Colon (tissue), 2 donors: ENCODE measurements at regions not wholly inside any gene's neighbourhood (a gene's known extent, or its start where the extent isn't known, plus 50 kb on each side); places are given as distances from the start of the nearest gene placed in this dataset.

Source experiments
- FAIRE-seq: peaks from 2 replicates; lab custom pipeline; 2012; peaks lifted over from hg19 to GRCh38; lab: Jason Lieb, UNC
- donor health status: control.
- donor health status: control.

DNA sequence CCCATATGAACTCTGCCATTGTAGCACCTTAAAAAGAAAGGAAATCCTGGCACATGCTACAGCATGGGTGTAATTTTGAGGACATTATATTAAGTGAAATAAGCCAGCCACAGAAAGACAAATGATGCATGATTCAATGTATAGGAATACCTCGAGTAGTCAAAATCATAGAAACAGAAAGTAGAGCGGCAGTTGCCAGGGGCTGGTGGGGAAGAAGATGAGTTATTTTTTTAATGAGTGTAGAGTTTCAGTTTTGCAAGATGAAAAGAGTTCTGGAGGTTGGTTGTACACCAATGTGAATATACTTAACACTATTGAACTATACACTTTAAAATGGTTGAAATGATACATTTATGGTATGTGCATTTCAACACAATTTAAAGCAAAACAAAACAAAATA is 133.0 kb downstream of the ZDHHC21 start:
- no peak for FAIRE-seq

DNA sequence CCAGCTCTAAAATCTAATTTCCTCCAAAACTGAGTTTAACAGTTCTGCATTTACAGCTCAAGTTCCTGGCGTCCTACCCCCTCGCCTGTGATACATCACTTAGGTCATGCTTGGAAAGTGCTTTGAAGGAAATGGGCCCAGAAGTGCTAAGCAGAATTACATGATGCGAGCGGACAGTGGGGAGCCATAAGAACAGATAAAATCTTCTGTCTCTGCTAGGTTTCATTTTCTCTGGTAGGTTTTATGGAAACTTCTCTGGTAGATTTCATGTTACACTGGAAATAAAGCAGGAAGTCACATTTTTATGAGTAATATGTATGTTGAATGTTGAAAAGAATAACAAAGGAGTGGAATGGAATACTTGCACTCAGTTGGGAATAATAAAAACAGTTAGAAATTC is 138.3 kb downstream of the ZDHHC21 start:
- no peak for FAIRE-seq

DNA sequence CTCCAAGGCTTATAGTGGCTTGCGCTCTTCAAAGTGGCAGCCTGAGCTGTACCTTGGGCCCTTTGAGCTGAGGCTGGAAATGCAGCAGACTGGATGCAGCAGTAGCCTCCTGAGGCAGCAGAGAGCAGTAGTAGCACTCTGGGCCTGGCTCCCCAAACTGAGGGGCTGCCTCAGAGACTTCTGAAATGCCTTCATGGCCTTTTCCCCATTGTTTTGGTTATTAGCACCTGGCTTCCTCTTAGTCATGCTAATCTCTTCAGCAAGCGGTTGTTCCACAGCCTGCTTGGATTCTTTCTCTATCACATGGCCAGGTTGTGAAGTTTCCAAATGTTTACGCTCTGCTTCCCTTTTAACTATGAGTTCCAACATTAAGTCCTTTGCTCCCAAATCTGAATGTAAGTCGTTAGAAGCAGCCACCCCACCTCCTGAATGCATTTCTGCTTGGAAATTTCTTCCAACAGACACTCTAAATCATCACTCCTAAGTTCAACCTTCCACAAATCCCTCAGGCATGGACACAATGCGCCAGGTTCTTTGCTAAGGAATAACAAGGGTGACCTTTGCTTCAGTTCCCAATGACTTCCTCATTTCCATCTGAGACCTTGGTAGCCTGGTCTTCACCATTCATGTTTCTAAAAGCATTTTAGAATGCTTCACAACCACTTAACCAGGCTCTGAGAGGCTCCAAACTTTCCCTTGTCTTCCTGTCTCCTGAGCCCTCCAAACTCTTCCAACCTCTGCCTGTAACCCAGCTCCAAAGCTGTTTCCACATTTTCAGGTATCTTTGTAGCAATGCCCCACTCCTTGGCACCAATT is 145.8 kb downstream of the ZDHHC21 start:
- FAIRE-seq = no peak

DNA sequence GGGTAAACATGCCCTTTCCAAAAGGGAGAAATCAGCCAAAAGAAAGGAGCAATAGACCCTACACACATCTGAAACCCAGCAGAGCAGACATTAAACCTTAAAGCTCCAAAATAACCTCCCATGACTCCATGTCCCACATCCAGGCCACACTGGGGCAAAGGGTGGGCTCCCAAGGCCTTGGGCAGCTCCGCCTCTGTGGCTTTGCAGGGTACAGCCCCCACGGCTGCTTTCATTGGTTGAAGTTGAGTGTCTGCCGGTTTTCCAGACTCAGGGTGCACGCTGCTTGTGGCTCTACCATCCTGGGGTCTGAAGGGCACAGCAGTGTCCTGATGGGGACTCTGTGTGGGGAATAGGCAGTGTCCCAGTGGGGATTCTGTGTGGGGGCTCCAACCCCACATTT is 146.5 kb downstream of the ZDHHC21 start:
- no peak for FAIRE-seq

DNA sequence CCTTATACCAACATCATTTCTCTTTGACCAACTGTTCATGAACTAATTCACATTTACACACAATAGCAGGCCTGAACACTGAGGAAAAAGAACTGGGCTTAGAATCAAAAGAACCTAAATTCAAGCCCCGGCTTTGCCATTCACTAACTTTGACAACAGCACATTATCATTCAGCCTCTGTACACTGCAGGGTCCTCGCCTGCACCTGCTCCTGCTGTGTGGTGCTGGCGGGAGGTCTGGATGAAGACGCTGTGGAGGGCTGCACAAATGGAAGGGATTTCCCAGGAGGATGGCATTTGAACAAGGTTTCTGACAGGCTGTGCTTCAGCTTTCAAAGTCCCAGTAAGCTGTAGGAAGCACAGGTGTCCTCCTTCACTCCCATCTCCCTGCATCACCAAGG is 151.2 kb downstream of the ZDHHC21 start:
- no peak for FAIRE-seq

DNA sequence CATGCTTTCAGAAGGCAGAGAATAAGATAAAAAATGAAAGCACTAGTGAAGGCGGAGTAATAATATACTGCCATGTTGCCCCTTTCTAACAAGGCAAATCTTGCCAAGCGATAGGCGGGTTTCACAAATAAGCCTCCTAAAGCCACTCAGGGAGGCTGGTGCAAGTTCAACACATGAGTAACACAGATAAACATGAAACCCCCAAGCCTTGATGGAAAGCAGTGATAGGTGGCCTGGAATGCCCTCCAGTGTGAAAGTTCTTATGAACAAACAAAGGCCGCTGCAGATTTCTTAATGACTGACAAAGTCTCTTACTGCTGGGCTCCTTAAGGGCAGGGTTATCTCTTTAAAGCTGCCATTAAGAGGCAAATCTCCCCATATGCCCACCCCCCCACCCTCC is 154.7 kb downstream of the ZDHHC21 start:
- no peak for FAIRE-seq

DNA sequence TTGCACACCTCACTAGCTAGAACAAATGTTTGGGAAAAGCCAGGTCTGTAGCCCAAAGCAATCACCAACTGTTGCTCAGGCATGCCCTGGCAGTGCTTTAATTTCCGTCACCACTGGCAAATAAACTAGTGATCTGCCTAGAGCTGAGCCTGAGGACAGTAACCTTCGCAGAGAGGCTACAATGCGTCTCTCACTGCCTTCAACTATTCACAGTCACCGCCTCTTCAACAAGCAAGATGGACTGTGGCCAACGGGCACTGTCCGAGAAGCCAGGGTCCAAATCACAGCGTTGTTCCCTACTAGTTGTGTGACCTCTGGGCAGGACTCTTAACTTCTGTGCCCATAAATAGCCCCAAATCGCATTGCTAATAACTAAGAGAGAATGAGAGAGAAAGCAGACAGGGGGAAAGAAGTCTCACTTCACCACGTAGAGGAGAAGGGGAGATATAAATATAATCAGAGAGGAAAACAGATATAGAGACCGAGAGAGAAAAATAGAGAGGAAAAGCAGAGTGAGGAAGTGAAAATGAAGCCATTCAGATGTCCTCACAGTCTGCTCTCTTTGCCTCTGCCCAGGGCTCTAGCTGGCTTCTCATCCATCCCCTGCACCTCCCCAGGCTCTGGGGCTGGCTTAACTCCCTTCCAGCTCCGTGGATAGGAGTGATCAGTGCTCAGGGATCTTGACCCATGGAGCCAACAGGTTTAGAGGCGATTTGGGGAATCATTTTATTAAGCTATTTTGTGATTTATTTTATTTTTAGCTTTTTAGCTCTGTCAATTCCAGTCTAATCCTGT is 157.9 kb downstream of the ZDHHC21 start:
- FAIRE-seq = no peak

DNA sequence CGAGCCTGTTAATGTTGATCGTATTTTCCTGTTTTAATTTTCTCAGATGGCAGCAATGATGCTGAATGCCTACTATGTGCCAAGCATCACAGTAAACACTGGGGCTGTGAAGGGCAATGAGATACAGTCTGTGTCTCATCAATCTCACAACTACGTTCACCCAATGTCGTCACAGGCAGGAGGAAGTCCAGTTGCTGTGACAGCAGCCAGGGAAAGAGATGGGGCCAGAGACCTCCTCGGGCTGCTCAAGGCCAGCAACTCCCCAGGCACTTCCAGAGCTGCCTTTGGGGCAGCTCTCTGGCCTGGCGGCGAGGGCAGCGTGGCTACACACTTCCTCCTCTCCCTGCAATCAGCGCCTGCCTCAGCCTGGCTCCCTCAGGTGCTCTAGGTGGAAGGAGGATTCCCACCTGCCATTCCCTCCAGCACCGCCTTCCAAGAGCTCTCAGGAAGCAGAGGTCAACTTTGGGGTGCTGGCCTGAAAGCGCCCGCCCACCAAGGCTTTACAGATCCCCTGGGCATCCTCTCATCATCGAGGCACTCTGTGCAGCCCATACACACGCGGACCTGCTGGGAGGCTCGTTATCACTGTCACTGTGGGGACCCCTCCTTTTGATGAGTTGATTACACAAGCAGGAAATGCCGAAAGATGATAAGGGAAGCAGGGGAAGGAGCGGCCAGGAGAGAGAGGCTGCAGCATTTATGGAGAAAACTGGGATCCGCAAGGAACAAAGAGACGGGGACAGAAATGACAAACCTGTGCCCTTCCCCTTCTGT is 159.2 kb downstream of the ZDHHC21 start:
- FAIRE-seq = no peak

DNA sequence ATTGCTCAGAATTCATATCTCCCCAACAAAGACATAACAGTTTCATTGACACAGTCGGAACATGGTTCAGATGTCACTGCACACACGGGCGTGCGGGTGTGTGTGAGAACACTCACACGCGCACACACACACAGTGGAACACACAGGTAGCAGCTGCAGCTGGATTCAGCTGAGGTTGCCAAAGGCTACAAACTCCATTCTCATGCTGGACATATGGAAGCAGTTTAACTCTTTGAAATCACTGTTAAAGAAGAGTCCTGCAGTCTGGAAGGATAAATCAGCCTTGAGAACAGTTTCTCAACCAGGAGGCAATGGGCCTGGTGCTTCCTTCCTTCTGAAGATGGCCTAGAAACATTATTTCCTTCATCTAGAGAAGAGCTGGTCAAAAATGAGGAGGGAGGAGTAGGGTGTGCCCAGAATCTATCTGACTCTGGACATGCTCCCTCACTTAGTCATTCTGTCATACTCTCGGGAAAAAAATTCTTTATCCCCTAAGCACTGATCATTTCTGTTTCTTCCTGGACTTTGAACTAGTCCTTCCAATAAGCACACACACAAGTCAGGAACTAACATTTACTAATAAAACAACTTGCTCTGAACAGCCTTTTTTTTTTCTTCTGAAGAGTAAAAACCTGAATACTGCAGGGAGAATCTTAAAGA is 160.6 kb downstream of the ZDHHC21 start:
- no peak for FAIRE-seq

DNA sequence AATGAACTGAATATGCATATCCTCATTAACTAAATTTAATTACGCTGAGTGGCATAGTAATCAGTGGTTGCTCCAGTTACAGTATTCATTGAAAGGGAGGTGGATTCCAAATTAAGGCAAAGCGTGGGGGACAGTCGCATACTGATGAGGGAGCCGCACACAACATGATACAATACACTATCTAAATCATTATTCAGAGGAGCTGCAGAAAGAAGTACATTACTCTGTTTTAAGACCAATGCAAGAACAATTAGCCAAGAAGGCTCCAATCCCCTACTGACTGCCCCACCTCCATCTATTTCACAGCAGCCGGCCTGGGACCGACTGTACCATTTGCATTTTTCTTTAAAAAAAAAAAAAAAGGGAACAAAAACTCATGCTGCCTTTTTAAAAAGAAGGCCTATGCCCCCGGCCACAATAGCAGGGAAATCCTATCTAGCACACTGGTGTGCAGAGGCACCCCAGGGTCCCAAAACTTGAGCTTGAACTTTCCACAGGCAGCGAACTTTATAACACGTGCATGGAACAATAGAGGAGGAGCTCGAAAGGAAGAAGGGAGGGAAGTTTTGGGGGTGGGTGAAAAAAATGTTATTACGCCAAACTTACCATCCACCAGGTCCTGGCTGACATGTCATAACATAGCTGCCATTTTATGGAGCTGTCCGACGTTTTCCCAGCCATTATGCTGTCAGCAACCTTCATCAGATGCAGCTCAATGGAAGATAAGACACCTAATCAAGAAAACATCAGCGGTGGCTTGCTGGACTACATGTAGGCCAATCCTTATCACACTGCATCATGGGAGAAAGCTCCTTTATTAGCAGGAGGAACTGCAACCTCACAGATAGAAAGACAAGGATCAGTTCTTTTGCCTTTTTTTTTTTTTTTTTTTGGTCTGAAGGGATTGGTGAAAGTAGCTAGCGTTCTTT is 161.6 kb downstream of the ZDHHC21 start:
- no peak for FAIRE-seq

DNA sequence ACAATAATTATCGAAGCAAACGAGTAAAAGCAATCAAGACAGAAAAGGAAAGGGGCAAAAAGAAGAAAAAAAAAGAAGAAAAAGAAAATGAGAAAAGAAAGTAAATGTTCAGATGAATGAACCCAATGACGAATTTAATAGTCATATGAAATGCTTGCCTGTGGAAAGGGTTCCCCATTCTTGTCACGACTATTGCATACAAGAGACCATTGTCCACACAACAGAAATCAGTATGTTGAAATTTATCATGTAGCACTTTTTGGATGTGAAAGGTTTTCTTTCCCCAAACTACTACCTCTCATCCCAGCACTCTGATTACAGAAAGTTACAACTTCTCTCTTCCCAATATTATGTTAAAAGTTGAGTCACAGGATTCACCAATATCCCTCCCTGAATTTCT is 162.4 kb downstream of the ZDHHC21 start:
- no peak for FAIRE-seq

DNA sequence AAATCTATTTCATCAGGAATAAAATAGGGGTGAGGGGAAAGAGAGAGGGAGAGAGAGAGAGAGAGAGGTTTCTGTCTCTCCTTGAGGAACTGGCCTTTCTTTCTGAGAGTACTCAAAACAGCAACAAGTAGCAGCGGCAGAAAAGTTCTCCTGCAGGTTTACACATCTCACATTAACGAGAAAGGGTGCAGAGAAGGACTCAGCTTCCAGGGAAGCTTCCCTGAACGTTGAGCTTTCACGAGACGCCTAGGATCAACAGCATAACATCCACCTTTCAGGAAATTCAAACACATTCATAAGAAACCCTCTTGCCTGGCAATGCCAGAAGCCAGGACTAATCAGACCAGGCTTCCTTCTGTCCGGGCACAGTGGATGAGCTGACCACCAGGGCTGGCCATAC is 162.9 kb downstream of the ZDHHC21 start:
- no peak for FAIRE-seq

DNA sequence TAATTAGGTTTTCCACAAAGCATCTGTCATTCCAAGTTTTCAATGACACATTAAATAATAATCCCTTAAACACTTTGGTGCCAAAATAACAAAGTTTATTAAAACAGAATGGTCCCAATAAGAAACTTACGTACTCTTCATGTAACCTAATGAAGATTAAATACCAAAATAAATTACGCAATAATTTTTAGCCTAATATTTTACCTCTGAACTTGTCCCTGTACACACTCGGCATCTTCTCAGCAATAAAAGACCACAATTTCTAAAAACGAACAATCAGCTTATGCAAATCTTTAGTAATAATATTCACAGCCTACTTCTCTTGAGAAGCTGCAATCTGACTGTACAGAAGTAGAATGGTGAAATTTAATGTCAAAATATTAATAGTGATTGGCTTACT is 163.6 kb downstream of the ZDHHC21 start:
- FAIRE-seq = no peak

DNA sequence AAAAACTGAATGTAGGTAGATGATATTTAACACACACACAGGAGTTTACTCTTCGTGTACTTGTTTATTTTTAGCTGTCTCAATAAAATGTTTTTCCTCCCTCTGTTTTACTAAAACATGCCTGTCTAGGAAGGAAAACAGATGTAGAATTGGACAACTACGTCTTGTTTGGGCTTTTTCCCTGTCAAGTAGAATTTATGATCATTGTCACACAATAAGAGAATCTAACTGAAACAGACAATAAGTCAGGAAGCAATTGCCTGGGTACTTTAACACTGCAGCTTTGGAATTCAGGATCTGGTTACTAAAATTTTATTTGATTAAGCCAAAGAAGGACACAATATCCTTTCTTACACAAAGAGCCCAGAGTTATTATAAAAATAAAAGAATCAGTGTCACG is 164.2 kb downstream of the ZDHHC21 start:
- FAIRE-seq = no peak

DNA sequence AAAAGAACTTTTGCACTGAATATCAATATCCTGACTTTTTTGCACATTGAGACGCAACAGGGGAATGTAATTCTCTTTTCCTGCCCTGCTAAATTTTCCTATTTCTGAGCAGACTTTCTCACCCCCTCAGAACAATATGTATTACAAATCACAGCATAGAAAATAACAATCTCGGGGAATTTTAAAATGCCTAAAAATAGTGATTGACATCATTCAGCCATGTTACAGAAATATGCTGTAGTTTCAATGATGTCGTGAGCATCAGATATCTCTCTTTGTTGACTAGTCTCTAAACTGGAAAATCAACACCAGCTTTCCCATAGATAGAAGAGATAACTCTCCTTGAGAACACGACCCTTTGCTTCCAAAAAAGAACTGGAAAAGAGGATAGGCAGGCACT is 166.7 kb downstream of the ZDHHC21 start:
- FAIRE-seq = no peak

DNA sequence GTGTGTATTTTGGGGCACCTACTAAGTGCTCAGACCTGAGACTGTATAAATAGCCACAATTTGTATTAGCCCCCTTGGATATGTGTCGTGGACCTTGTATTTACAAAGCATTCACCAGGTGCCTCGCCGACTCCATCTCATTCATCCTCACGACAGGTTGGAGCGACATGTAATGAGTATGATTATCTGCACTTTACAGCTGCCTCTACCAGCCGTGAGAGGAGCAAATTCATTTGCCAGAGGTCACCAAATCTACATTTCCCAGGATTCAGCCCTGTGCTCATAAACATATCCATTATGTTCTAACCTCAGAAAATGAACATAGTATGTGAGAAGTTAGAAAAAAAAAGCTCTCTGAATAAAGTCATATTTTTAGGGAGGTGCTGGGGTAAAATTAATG is 167.4 kb downstream of the ZDHHC21 start:
- no peak for FAIRE-seq

DNA sequence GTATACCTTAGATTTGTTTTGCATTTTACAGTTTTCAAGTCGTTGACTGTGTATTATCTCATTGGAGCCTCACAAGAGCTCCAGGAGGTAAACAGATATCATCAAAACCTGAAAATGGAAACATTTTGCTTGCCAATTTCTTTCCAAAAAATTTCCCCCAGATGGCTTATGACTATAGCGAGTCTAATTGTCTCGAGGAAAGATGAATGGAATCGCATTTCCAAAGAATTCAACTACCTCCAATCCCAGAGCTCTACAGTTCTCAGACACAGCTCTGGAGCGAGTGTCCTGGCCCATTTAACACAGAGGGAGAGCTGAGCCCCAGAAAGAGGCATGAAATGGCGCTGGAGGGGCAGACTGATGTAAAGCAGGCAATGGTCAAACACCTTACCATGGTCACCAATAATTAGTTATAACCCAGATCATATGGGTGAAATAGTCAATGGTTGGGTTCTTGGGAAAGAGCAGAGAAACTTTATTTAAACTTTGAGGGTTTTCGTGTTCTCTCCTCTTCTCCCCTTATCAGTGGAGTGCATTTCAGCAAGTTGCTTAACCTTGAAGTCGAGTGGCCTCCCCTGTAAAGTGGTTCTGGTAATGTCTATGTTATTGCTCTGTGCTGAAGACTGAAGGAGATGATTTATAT is 168.2 kb downstream of the ZDHHC21 start:
- FAIRE-seq = no peak

DNA sequence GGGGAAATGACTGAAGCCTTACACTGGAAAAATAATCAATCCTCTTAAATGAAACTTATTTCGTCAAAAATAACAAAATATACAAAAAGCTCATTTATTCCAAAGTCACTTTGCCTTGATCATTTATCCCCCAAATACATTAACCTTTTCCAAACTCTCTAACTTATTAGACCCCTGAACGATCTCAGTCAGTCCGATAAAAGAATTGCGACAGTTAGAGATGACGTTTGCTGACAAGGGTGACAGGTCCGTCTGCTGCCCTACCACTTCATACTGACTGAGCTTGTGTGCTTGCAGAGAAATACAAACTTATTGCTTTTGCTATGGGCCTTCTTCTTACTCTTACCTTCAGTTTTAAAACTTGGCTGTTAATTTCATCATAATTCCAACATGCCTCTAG is 169.7 kb downstream of the ZDHHC21 start:
- FAIRE-seq = no peak

DNA sequence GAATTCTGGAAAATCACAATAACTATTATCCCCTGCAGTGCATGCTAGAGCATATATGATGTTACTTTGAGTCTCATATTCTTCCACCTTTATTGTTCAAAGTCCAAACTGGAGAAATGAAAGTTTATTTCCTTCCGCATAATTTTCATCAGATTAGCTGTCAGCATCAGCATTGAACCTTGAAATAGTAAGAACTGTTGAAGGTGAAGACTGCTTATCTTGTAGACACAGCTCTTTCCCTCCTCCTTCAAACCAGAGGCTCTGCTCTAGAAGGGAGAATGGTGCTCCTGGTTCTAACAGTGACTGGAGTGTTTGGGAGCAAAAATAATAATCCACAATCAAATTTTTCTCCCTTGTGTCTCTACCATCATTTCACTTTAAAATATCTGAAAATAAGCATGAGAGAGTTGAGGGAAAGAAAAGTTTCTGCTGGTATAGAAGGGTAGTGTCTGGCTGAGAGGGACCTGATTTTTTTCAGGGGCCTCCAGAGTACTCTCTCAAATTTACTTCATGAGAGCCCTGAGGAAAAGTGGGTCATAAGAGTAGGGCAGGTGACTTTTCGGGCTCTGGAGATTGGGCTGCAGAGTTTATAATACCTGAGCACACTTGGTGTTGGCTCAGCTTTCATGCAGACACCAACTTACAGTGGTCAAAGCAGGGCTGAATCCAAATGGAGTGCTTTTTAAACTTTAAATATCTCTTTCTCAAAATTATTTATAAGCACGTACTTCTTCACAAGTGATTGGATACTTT is 170.4 kb downstream of the ZDHHC21 start:
- FAIRE-seq = no peak

DNA sequence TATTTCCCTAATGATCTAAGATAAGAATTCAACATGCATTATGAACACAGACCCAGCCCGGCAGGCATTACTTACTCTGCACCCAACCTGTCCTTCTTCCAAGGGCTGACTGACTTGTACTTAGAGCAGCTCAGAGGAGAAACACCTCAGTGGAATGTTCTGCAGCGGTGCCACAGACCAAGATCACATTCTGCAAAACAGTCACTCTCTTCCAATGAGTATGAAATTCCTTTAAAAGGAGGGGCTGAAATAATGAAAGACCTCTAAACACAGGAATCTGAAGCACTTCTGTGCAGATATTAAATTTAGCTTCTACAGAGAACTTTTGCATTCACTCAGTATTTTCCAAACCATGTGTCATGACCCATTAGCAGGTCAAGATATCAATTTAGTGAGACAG is 172.9 kb downstream of the ZDHHC21 start:
- FAIRE-seq = no peak
